ENCODE measurements at regions not wholly inside any gene's neighbourhood (a gene's known extent, or its start where the extent isn't known, plus 50 kb on each side); places are given as distances from the start of the nearest gene placed in this dataset.

DNA sequence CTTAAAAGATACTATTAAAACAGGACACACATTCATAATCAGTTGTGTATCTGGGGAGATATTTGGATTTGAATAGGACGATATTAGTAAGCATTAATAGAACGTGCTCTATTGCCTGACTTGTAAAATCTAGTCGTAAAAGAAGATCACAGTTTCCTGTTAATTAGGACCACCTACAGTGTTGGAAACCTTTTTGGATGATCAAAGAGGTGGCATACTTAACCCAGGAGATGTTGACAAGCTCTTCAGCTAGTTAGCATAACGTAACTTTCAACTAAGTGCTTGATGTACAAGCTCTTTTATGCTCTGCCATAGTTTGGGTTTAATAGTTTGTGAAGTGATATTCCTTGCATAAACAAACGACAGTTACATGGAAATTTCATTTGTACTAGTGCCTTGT, 293.3 kb upstream of the NR5A2 start:
- intact Hi-C loops (cut with micrococcal nuclease; ENCODE audit: unreplicated experiment) (no loop called here), in situ Hi-C loops (cut with HindIII; ENCODE audit: low pct_unique_long_range_greater_than_20kb, low sequenced_read_pairs) (no loop called here)
- Histone ChIP-seq H3K4me3 (ENCODE audit: low read depth in 2 of 2, low read length in 2 of 2) (no peak overlapping the region), H3K4me1 (ENCODE audit: control insufficient read depth, insufficient read depth, low read length) (peaks cover 4% of the 10 kb centered on the region), H3K36me3 (ENCODE audit: control insufficient read depth, insufficient read depth, low read length) (no peaks in the 10 kb centered on the region), H3K27ac (ENCODE audit: low read length) (no peak overlapping the region), H3K9me3 (ENCODE audit: control insufficient read depth, insufficient read depth, low read depth, low read length) (no peaks in the 10 kb centered on the region), H3K27me3 (ENCODE audit: control insufficient read depth, insufficient read depth, low read length) (no peaks in the 10 kb centered on the region)
- TF ChIP-seq SIN3A (IDR thresholded peaks at IDR 0.05; ENCODE audit: borderline replicate concordance, insufficient read depth, low read depth, low read length) (no peak), TCF7L2 (IDR thresholded peaks at IDR 0.05; ENCODE audit: low read depth, low read length) (no peak), POLR2AphosphoS5 (IDR thresholded peaks at IDR 0.05; ENCODE audit: low read depth, low read length) (no peak)
- TF ChIP-seq, protein P1, sequence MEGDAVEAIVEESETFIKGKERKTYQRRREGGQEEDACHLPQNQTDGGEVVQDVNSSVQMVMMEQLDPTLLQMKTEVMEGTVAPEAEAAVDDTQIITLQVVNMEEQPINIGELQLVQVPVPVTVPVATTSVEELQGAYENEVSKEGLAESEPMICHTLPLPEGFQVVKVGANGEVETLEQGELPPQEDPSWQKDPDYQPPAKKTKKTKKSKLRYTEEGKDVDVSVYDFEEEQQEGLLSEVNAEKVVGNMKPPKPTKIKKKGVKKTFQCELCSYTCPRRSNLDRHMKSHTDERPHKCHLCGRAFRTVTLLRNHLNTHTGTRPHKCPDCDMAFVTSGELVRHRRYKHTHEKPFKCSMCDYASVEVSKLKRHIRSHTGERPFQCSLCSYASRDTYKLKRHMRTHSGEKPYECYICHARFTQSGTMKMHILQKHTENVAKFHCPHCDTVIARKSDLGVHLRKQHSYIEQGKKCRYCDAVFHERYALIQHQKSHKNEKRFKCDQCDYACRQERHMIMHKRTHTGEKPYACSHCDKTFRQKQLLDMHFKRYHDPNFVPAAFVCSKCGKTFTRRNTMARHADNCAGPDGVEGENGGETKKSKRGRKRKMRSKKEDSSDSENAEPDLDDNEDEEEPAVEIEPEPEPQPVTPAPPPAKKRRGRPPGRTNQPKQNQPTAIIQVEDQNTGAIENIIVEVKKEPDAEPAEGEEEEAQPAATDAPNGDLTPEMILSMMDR (IDR thresholded peaks at IDR 0.05), result no peak
- TF ChIP-seq, protein P2, sequence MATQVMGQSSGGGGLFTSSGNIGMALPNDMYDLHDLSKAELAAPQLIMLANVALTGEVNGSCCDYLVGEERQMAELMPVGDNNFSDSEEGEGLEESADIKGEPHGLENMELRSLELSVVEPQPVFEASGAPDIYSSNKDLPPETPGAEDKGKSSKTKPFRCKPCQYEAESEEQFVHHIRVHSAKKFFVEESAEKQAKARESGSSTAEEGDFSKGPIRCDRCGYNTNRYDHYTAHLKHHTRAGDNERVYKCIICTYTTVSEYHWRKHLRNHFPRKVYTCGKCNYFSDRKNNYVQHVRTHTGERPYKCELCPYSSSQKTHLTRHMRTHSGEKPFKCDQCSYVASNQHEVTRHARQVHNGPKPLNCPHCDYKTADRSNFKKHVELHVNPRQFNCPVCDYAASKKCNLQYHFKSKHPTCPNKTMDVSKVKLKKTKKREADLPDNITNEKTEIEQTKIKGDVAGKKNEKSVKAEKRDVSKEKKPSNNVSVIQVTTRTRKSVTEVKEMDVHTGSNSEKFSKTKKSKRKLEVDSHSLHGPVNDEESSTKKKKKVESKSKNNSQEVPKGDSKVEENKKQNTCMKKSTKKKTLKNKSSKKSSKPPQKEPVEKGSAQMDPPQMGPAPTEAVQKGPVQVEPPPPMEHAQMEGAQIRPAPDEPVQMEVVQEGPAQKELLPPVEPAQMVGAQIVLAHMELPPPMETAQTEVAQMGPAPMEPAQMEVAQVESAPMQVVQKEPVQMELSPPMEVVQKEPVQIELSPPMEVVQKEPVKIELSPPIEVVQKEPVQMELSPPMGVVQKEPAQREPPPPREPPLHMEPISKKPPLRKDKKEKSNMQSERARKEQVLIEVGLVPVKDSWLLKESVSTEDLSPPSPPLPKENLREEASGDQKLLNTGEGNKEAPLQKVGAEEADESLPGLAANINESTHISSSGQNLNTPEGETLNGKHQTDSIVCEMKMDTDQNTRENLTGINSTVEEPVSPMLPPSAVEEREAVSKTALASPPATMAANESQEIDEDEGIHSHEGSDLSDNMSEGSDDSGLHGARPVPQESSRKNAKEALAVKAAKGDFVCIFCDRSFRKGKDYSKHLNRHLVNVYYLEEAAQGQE (IDR thresholded peaks at IDR 0.05; ENCODE audit: insufficient read depth in 1 of 2, low read depth in 2 of 2, low read length in 1 of 2), result no peak
- BruUV-seq (replicated peaks), result no TSS peak
- ATAC-seq (no peak), DNase-seq (ENCODE audit: low read depth, low spot score) (no peak)
- CTCF ChIA-PET, result no interaction called here
- POLR2A ChIA-PET, result interaction anchor here (0.6 kb wide), 1 partner anchor 103 kb away, joined by 3 read pairs; no protein-coding TSS in a partner anchor

DNA sequence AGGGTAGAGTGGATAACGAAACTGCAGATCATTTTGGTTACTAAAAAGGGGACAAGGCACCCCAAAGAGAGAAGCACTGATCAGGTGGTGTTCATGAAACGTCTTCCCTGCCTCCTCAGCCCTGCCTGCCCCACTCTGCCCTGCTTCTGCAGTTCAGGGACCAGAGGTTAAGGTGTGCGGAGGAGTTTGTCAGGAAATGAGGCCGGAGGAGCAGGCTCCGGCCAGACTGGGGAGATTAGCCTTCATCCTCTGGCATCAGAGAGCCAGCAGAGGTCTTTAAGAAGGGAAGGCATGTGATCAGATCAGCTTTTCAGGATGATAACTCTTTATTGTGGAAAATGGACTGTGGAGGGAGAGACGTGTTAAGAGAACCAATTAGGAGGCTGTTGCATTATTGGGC, 291.9 kb upstream of the NR5A2 start:
- ChIA-PET POLR2A (no interaction called here), CTCF (no interaction called here)
- Histone ChIP-seq H3K27ac (ENCODE audit: low read length) (no peak overlapping the region), H3K4me3 (ENCODE audit: low read depth in 2 of 2, low read length in 2 of 2) (peak overlapping the region in 1 of 2 experiments; percentile 12; a peak in 1 of 4 replicates), H3K36me3 (ENCODE audit: control insufficient read depth, insufficient read depth, low read length) (no peaks in the 10 kb centered on the region), H3K27me3 (ENCODE audit: control insufficient read depth, insufficient read depth, low read length) (no peaks in the 10 kb centered on the region), H3K9me3 (ENCODE audit: control insufficient read depth, insufficient read depth, low read depth, low read length) (no peaks in the 10 kb centered on the region), H3K4me1 (ENCODE audit: control insufficient read depth, insufficient read depth, low read length) (peaks cover 4% of the 10 kb centered on the region)
- in situ Hi-C loops (cut with HindIII; ENCODE audit: low pct_unique_long_range_greater_than_20kb, low sequenced_read_pairs) (no loop called here), intact Hi-C loops (cut with micrococcal nuclease; ENCODE audit: unreplicated experiment) (no loop called here)
- BruUV-seq (replicated peaks), result no TSS peak
- ATAC-seq (no peak; the same call in 1 of the 2 replicates), DNase-seq (ENCODE audit: low read depth, low spot score) (no peak)
- TF ChIP-seq SIN3A (IDR thresholded peaks at IDR 0.05; ENCODE audit: borderline replicate concordance, insufficient read depth, low read depth, low read length) (no peak), TCF7L2 (IDR thresholded peaks at IDR 0.05; ENCODE audit: low read depth, low read length) (no peak), POLR2AphosphoS5 (IDR thresholded peaks at IDR 0.05; ENCODE audit: low read depth, low read length) (no peak)
- TF ChIP-seq, protein P1 (IDR thresholded peaks at IDR 0.05), result no peak
- TF ChIP-seq, protein P2 (IDR thresholded peaks at IDR 0.05; ENCODE audit: insufficient read depth in 1 of 2, low read depth in 2 of 2, low read length in 1 of 2), result no peak
